ENCODE measurements at regions not wholly inside any gene's neighbourhood (a gene's known extent, or its start where the extent isn't known, plus 50 kb on each side); places are given as distances from the start of the nearest gene placed in this dataset.
A peak's percentile ranks its signal among the peaks of the same experiment; 100 is the strongest.

DNA sequence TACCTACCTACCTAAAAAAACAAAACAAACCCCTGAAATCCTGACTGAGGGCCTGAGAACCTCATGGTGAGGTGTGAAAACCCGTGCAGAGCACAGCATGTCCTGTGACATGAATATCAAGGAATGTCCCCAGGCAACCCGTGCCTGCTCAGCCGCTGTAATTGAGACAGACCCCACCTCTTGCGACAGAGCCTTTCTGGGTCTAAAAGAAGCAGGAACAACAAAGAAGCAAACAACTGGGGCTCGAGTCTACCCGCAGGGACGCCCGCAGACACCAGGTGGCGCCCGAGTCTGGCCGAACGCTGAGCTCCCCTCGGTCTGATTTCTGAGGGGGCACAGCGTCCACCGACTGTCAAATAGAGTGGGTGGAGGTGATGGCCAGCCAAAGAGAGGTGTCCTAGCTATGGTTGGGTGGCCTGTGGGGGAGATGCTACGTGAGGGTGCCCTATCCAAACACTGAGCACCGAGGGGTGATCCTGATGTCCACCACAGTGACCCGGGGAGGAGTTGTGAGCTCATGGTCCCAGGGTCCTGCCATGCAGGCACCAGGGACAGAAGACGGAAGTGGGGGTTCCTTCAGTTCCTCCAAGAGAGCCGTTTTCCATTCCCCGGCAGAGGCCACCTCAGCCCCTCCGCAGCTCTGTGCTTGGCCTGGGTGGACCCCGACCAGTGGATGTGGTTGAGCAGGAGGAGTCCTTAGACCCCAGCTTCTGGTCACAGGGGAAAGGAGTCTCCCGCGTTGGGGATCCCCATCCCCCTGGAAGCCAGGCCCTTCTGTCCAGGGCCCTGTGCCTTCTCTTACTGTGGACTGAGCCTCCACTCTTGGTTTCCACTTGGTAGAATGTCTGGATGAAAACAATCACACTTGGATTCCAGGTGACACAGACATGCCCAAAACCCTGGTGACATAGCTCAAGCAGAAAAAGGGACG is 268.2 kb downstream of the CDC5L start:
- Mint-ChIP-seq H3K4me1 (peaks cover 33% of the 10 kb centered on the region), H3K9me3 (peaks cover 7% of the 10 kb centered on the region), H3K27ac (peak overlapping the region; percentile 40), H3K4me3 (no peak overlapping the region), H3K27me3 (ENCODE audit: low read depth) (no peaks in the 10 kb centered on the region; the same call in 1 of the 2 replicates), H3K36me3 (peaks cover 3% of the 10 kb centered on the region)
- ChIA-PET POLR2A (interaction anchor here (1.2 kb wide), 1 partner anchor 17 kb away, joined by 3 read pairs; no protein-coding TSS in a partner anchor), CTCF (interaction anchor here (0.7 to 7.3 kb wide), 45 partner anchors 9 to 1267 kb away, joined by 3 to 97 read pairs (median 4); no protein-coding TSS in a partner anchor)
- peak; percentile 91 for DNase-seq (ENCODE audit: low spot score)
- ATAC-seq, result peak; percentile 88
- TF ChIP-seq RORB (CRISPR knock-in tag; IDR thresholded peaks at IDR 0.05) (no peak), NFATC4 (CRISPR knock-in tag; IDR thresholded peaks at IDR 0.05) (no peak), GTF2I (CRISPR knock-in tag; conservative IDR thresholded peaks at IDR 0.05) (no peak), FOXP1 (CRISPR knock-in tag; IDR thresholded peaks at IDR 0.05; ENCODE audit: borderline replicate concordance) (peak; percentile 49; the same call in 1 of the 2 replicates), RELA (CRISPR knock-in tag; IDR thresholded peaks at IDR 0.05; ENCODE audit: borderline replicate concordance) (no peak), KAT7 (CRISPR knock-in tag; IDR thresholded peaks at IDR 0.05; ENCODE audit: borderline replicate concordance) (no peak), TP53 (CRISPR knock-in tag; IDR thresholded peaks at IDR 0.05) (no peak), CBFB (CRISPR knock-in tag; IDR thresholded peaks at IDR 0.05; ENCODE audit: low read depth) (no peak), ZNF121 (CRISPR knock-in tag; IDR thresholded peaks at IDR 0.05) (no peak)
- TF ChIP-seq, protein P1, sequence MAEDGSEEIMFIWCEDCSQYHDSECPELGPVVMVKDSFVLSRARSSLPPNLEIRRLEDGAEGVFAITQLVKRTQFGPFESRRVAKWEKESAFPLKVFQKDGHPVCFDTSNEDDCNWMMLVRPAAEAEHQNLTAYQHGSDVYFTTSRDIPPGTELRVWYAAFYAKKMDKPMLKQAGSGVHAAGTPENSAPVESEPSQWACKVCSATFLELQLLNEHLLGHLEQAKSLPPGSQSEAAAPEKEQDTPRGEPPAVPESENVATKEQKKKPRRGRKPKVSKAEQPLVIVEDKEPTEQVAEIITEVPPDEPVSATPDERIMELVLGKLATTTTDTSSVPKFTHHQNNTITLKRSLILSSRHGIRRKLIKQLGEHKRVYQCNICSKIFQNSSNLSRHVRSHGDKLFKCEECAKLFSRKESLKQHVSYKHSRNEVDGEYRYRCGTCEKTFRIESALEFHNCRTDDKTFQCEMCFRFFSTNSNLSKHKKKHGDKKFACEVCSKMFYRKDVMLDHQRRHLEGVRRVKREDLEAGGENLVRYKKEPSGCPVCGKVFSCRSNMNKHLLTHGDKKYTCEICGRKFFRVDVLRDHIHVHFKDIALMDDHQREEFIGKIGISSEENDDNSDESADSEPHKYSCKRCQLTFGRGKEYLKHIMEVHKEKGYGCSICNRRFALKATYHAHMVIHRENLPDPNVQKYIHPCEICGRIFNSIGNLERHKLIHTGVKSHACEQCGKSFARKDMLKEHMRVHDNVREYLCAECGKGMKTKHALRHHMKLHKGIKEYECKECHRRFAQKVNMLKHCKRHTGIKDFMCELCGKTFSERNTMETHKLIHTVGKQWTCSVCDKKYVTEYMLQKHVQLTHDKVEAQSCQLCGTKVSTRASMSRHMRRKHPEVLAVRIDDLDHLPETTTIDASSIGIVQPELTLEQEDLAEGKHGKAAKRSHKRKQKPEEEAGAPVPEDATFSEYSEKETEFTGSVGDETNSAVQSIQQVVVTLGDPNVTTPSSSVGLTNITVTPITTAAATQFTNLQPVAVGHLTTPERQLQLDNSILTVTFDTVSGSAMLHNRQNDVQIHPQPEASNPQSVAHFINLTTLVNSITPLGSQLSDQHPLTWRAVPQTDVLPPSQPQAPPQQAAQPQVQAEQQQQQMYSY (CRISPR knock-in tag; IDR thresholded peaks at IDR 0.05), result no peak
- TF ChIP-seq, protein P2, sequence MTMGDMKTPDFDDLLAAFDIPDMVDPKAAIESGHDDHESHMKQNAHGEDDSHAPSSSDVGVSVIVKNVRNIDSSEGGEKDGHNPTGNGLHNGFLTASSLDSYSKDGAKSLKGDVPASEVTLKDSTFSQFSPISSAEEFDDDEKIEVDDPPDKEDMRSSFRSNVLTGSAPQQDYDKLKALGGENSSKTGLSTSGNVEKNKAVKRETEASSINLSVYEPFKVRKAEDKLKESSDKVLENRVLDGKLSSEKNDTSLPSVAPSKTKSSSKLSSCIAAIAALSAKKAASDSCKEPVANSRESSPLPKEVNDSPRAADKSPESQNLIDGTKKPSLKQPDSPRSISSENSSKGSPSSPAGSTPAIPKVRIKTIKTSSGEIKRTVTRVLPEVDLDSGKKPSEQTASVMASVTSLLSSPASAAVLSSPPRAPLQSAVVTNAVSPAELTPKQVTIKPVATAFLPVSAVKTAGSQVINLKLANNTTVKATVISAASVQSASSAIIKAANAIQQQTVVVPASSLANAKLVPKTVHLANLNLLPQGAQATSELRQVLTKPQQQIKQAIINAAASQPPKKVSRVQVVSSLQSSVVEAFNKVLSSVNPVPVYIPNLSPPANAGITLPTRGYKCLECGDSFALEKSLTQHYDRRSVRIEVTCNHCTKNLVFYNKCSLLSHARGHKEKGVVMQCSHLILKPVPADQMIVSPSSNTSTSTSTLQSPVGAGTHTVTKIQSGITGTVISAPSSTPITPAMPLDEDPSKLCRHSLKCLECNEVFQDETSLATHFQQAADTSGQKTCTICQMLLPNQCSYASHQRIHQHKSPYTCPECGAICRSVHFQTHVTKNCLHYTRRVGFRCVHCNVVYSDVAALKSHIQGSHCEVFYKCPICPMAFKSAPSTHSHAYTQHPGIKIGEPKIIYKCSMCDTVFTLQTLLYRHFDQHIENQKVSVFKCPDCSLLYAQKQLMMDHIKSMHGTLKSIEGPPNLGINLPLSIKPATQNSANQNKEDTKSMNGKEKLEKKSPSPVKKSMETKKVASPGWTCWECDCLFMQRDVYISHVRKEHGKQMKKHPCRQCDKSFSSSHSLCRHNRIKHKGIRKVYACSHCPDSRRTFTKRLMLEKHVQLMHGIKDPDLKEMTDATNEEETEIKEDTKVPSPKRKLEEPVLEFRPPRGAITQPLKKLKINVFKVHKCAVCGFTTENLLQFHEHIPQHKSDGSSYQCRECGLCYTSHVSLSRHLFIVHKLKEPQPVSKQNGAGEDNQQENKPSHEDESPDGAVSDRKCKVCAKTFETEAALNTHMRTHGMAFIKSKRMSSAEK (CRISPR knock-in tag; IDR thresholded peaks at IDR 0.05; ENCODE audit: borderline replicate concordance), result no peak
- TF ChIP-seq, protein P3, sequence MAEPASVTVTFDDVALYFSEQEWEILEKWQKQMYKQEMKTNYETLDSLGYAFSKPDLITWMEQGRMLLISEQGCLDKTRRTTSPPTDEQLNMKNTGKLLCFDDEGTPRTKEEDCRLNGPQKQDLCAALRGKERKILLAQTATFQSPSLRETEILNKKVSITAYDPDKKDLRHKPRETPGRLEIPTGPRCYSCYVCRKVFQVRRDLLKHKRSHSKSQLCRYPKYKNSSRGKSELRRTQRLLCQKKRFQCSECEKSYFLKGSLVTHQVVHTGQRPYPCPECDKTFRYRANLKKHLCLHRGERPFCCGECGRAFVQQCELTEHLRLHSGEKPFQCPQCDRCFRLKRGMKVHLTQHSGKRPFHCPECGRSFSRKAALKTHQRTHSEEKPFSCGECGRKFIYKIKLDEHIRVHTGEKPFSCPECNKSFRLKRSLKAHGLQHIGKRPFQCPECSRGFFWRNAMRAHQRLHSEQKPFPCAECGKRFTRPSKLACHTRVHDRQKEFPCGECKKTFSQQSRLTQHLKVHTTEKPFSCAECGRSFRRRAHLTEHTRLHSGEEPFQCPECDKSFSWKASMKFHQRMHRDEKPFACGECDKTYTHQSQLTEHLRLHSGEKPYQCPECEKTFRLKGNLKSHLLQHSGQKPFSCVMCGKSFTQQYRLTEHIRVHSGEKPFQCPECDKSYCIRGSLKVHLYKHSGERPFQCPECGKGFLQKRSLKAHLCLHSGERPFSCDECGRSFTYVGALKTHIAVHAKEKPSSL (CRISPR knock-in tag; conservative IDR thresholded peaks at IDR 0.05), result no peak
- TF ChIP-seq, protein P4, sequence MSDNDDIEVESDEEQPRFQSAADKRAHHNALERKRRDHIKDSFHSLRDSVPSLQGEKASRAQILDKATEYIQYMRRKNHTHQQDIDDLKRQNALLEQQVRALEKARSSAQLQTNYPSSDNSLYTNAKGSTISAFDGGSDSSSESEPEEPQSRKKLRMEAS (CRISPR knock-in tag; IDR thresholded peaks at IDR 0.05), result peak; percentile 53; the same call in 1 of the 2 replicates
- TF ChIP-seq, protein P5, sequence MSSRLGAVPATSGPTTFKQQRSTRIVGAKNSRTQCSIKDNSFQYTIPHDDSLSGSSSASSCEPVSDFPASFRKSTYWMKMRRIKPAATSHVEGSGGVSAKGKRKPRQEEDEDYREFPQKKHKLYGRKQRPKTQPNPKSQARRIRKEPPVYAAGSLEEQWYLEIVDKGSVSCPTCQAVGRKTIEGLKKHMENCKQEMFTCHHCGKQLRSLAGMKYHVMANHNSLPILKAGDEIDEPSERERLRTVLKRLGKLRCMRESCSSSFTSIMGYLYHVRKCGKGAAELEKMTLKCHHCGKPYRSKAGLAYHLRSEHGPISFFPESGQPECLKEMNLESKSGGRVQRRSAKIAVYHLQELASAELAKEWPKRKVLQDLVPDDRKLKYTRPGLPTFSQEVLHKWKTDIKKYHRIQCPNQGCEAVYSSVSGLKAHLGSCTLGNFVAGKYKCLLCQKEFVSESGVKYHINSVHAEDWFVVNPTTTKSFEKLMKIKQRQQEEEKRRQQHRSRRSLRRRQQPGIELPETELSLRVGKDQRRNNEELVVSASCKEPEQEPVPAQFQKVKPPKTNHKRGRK (CRISPR knock-in tag; IDR thresholded peaks at IDR 0.05; ENCODE audit: borderline replicate concordance), result no peak
- TF ChIP-seq, protein P6, sequence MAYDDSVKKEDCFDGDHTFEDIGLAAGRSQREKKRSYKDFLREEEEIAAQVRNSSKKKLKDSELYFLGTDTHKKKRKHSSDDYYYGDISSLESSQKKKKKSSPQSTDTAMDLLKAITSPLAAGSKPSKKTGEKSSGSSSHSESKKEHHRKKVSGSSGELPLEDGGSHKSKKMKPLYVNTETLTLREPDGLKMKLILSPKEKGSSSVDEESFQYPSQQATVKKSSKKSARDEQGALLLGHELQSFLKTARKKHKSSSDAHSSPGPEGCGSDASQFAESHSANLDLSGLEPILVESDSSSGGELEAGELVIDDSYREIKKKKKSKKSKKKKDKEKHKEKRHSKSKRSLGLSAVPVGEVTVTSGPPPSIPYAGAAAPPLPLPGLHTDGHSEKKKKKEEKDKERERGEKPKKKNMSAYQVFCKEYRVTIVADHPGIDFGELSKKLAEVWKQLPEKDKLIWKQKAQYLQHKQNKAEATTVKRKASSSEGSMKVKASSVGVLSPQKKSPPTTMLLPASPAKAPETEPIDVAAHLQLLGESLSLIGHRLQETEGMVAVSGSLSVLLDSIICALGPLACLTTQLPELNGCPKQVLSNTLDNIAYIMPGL (CRISPR knock-in tag; IDR thresholded peaks at IDR 0.05), result no peak
- TF ChIP-seq, protein P7, sequence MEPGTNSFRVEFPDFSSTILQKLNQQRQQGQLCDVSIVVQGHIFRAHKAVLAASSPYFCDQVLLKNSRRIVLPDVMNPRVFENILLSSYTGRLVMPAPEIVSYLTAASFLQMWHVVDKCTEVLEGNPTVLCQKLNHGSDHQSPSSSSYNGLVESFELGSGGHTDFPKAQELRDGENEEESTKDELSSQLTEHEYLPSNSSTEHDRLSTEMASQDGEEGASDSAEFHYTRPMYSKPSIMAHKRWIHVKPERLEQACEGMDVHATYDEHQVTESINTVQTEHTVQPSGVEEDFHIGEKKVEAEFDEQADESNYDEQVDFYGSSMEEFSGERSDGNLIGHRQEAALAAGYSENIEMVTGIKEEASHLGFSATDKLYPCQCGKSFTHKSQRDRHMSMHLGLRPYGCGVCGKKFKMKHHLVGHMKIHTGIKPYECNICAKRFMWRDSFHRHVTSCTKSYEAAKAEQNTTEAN (CRISPR knock-in tag; IDR thresholded peaks at IDR 0.05), result 0 out of 2 replicates have a peak, but pooled peaks have one; percentile 36
- TF ChIP-seq, protein P8, sequence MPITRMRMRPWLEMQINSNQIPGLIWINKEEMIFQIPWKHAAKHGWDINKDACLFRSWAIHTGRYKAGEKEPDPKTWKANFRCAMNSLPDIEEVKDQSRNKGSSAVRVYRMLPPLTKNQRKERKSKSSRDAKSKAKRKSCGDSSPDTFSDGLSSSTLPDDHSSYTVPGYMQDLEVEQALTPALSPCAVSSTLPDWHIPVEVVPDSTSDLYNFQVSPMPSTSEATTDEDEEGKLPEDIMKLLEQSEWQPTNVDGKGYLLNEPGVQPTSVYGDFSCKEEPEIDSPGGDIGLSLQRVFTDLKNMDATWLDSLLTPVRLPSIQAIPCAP (CRISPR knock-in tag; IDR thresholded peaks at IDR 0.05), result no peak
- TF ChIP-seq, protein P9, sequence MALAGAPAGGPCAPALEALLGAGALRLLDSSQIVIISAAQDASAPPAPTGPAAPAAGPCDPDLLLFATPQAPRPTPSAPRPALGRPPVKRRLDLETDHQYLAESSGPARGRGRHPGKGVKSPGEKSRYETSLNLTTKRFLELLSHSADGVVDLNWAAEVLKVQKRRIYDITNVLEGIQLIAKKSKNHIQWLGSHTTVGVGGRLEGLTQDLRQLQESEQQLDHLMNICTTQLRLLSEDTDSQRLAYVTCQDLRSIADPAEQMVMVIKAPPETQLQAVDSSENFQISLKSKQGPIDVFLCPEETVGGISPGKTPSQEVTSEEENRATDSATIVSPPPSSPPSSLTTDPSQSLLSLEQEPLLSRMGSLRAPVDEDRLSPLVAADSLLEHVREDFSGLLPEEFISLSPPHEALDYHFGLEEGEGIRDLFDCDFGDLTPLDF (CRISPR knock-in tag; IDR thresholded peaks at IDR 0.05), result no peak
